ENCODE measurements at regions not wholly inside any gene's neighbourhood (a gene's known extent, or its start where the extent isn't known, plus 50 kb on each side); places are given as distances from the start of the nearest gene placed in this dataset.

GRCh38 chr10:44291091-44291490 lies 93.8 kb downstream of the CXCL12 start:
- no peak for TF ChIP-seq CTCF (IDR thresholded peaks at IDR 0.05)
- TF ChIP-seq POLR2AphosphoS5 (IDR thresholded peaks at IDR 0.05): no peak
- H3K4me1 ChIP-seq (replicated peaks): no peaks in the 10 kb centered on the region

GRCh38 chr10:44289125-44289524 lies 95.8 kb downstream of the CXCL12 start:
- H3K9me3 ChIP-seq: no peaks in the 10 kb centered on the region
- peaks cover 7% of the 10 kb centered on the region for H3K27me3 ChIP-seq (replicated peaks; ENCODE audit: insufficient read depth)
- H3K4me1 ChIP-seq (replicated peaks): no peaks in the 10 kb centered on the region
- TF ChIP-seq POLR2AphosphoS5 (IDR thresholded peaks at IDR 0.05) (no peak), CTCF (IDR thresholded peaks at IDR 0.05) (no peak), POLR2A (IDR thresholded peaks at IDR 0.05) (no peak)
- H3K27ac ChIP-seq: no peak overlapping the region
- 94% methylated on average over 5 of the region's 5 CpGs for WGBS
- DNase-seq (ENCODE audit: low spot score): no peak
- H3K36me3 ChIP-seq: no peaks in the 10 kb centered on the region
- intact Hi-C loops (cut with DNase I): no loop called here
- H3K4me3 ChIP-seq: no peak overlapping the region

More at GRCh38 chr10:44291091-44291490, 93.8 kb downstream of the CXCL12 start:
- no peak for DNase-seq (ENCODE audit: low spot score)
- Histone ChIP-seq H3K27me3 (replicated peaks; ENCODE audit: insufficient read depth) (peaks cover 7% of the 10 kb centered on the region), H3K36me3 (no peaks in the 10 kb centered on the region), H3K4me3 (no peak overlapping the region), H3K9me3 (no peaks in the 10 kb centered on the region), H3K27ac (no peak overlapping the region)
- WGBS: 66% methylated on average over 1 of the region's 1 CpG
- intact Hi-C loops (cut with DNase I): no loop called here

- H3K4me1 ChIP-seq (replicated peaks): no peaks in the 10 kb centered on the region
- no peaks in the 10 kb centered on the region for H3K27me3 ChIP-seq (replicated peaks; ENCODE audit: insufficient read depth)
- WGBS: 48% methylated on average over 2 of the region's 2 CpGs
- H3K27ac ChIP-seq: no peak overlapping the region
- H3K36me3 ChIP-seq: no peaks in the 10 kb centered on the region
- no peaks in the 10 kb centered on the region for H3K9me3 ChIP-seq
- no peak overlapping the region for H3K4me3 ChIP-seq
- TF ChIP-seq POLR2AphosphoS5 (IDR thresholded peaks at IDR 0.05) (no peak), POLR2A (IDR thresholded peaks at IDR 0.05) (no peak), CTCF (IDR thresholded peaks at IDR 0.05) (no peak)
- intact Hi-C loops (cut with DNase I): no loop called here
- DNase-seq (ENCODE audit: low spot score): no peak
These were observed 97.5 kb downstream of the CXCL12 start for GRCh38 chr10:44287408-44287807.

- H3K4me3 ChIP-seq: no peak overlapping the region
- H3K9me3 ChIP-seq: no peaks in the 10 kb centered on the region
- no peak overlapping the region for H3K27ac ChIP-seq
- TF ChIP-seq POLR2AphosphoS5 (IDR thresholded peaks at IDR 0.05): no peak
- TF ChIP-seq CTCF (IDR thresholded peaks at IDR 0.05): no peak
- TF ChIP-seq POLR2A (IDR thresholded peaks at IDR 0.05): no peak
- intact Hi-C loops (cut with DNase I): no loop called here
- H3K36me3 ChIP-seq: no peaks in the 10 kb centered on the region
- no peak for DNase-seq (ENCODE audit: low spot score)
- H3K27me3 ChIP-seq (replicated peaks; ENCODE audit: insufficient read depth): no peaks in the 10 kb centered on the region
- H3K4me1 ChIP-seq (replicated peaks): no peaks in the 10 kb centered on the region
- 81% methylated on average over 6 of the region's 6 CpGs for WGBS
These were observed 100.5 kb downstream of the CXCL12 start for GRCh38 chr10:44284198-44285084.
